Kidney epithelial cell (primary cell): ENCODE measurements at regions not wholly inside any gene's neighbourhood (a gene's known extent, or its start where the extent isn't known, plus 50 kb on each side); places are given as distances from the start of the nearest gene placed in this dataset.

Source experiments
- DNase-seq: peaks from one replicate; pipeline ENCODE4 v3.0.0-alpha.2; 2010; ENCODE audit warnings: low read depth
- H3K27me3 ChIP-seq: 2 replicates; pipeline ENCODE4 v1.6.0; 2011; ENCODE audit warnings: low read length; ENCODE audit not compliant: control insufficient read depth, insufficient read depth
- H3K36me3 ChIP-seq: 2 replicates; pipeline ENCODE4 v1.5.1; 2011; ENCODE audit warnings: low read length; ENCODE audit not compliant: control insufficient read depth, insufficient read depth
- H3K4me3 ChIP-seq: 2 replicates; pipeline ENCODE4 v1.5.1; 2011; ENCODE audit warnings: low read depth, mild to moderate bottlenecking, control low read depth, low read length
- TF ChIP-seq, protein P1 (sequence below): IDR thresholded peaks from 2 replicates; pipeline ENCODE4 v1.5.1; 2011; ENCODE audit warnings: mild to moderate bottlenecking, moderate library complexity, low read length, control low read depth, inconsistent platforms; ENCODE audit not compliant: insufficient read depth, poor library complexity, severe bottlenecking

- no peaks in the 10 kb centered on the region for H3K36me3 ChIP-seq
- H3K4me3 ChIP-seq, result no peak overlapping the region
- no peak for DNase-seq
- TF ChIP-seq, protein P1, sequence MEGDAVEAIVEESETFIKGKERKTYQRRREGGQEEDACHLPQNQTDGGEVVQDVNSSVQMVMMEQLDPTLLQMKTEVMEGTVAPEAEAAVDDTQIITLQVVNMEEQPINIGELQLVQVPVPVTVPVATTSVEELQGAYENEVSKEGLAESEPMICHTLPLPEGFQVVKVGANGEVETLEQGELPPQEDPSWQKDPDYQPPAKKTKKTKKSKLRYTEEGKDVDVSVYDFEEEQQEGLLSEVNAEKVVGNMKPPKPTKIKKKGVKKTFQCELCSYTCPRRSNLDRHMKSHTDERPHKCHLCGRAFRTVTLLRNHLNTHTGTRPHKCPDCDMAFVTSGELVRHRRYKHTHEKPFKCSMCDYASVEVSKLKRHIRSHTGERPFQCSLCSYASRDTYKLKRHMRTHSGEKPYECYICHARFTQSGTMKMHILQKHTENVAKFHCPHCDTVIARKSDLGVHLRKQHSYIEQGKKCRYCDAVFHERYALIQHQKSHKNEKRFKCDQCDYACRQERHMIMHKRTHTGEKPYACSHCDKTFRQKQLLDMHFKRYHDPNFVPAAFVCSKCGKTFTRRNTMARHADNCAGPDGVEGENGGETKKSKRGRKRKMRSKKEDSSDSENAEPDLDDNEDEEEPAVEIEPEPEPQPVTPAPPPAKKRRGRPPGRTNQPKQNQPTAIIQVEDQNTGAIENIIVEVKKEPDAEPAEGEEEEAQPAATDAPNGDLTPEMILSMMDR, result no peak
- peaks cover 3% of the 10 kb centered on the region for H3K27me3 ChIP-seq
Observed at GRCh38 chr16:48907906-48908634, 298.1 kb upstream of the N4BP1 start.

DNA sequence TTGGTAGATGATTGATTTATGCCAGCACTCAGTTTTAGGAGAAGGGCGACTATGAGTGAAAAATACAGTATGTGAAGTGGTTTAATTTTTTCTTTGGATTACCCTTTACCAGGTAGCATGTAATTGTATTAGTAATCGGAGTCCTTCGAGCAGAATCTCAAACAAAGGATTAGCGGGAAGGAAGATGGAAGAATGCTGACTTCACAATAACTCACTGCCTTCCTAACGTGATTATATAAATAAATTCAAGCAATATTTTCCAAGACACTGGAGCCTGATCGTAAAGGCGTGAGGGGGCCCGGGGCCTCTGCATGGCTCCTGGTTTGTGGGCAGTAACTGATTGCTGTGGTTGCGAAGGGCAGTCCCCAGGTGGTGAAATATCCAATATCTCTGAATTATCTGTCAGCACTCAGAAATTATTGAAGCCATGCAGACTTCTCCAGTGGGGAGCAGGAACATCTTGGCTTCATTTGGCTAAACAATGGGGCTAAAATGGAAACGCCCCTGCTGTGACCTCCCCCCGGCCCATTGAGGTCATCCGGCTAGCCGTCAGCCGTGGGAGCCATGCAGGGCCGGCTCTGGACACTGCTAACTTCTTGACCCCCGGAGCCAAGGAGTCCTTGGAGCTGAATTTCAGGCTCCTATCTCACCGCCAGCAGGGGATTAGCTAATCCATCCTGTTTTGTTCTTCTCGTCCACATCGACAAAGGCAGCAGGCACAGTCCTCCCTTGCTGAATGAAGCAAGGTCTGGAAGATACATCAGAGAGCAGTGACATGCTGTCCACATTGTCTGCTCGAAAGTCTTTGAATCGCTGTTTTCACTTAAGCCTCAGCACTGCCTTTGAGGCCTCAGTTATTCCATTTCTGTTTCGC is 295.9 kb upstream of the N4BP1 start:
- no peak overlapping the region for H3K4me3 ChIP-seq
- H3K36me3 ChIP-seq, result no peaks in the 10 kb centered on the region
- H3K27me3 ChIP-seq, result peaks cover 2% of the 10 kb centered on the region
- DNase-seq, result no peak
- TF ChIP-seq, protein P1, result no peak

DNA sequence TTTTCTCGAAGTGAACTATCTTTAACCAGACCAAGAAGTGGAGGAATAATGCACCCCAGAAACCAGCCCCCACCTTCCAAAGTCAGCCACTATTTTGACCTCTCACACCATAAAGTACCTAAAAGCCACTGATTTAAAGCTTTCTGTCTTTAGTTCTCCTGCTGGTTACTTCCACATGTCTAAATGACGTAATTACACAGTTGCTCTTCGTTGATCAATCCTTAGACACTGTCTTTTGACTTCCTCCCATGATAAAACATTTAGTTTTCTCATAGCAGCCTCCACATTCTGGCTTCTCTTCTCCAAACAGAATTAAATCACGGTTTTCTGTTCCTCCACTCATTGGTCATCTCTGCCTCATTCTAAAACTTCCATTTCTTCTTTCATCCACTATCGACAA is 294.4 kb upstream of the N4BP1 start:
- H3K36me3 ChIP-seq, result no peaks in the 10 kb centered on the region
- TF ChIP-seq, protein P1, result no peak

DNA sequence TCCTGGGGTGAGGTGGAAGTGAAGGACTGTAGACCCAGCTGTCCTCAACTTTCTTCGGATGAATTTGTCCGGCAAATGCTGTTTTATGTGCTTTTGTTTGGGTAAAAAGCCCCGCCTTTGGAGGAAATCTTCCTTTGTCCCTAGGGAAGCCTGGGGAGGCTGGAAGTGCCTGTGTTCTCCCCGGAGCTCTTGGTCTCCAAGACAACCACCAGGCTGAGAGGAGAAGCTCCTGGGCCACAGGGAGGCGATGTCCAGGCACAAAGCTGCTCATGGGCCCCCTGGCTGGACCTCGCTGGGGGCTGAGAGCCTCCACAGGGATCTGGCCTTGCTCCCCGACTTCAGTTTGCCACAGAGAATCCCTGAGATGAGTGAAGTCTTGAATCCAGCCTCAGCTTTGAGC is 293.1 kb upstream of the N4BP1 start:
- no peak overlapping the region for H3K4me3 ChIP-seq
- H3K36me3 ChIP-seq, result no peaks in the 10 kb centered on the region
- H3K27me3 ChIP-seq, result peaks cover 2% of the 10 kb centered on the region
- TF ChIP-seq, protein P1, result no peak
- no peak for DNase-seq

More for the DNA sequence above, 294.4 kb upstream of the N4BP1 start:
- H3K4me3 ChIP-seq, result no peak overlapping the region
- no peak for DNase-seq
- peaks cover 2% of the 10 kb centered on the region for H3K27me3 ChIP-seq

- no peaks in the 10 kb centered on the region for H3K36me3 ChIP-seq
- H3K4me3 ChIP-seq, result no peak overlapping the region
- DNase-seq, result no peak
- peaks cover 2% of the 10 kb centered on the region for H3K27me3 ChIP-seq
- TF ChIP-seq, protein P1, result peak; percentile 4
Observed at GRCh38 chr16:48901712-48902374, 291.9 kb upstream of the N4BP1 start.
